ENCODE measurements at regions not wholly inside any gene's neighbourhood (a gene's known extent, or its start where the extent isn't known, plus 50 kb on each side); places are given as distances from the start of the nearest gene placed in this dataset.

- Mint-ChIP-seq H3K9me3 (no peaks in the 10 kb centered on the region), H3K27ac (no peak overlapping the region), H3K4me3 (no peak overlapping the region), H3K36me3 (ENCODE audit: low read depth) (no peaks in the 10 kb centered on the region), H3K27me3 (ENCODE audit: insufficient read depth) (no peaks in the 10 kb centered on the region), H3K4me1 (ENCODE audit: low read depth) (peaks cover 23% of the 10 kb centered on the region)
- TF ChIP-seq CTCF (IDR thresholded peaks at IDR 0.05), result no peak
- DNase-seq, result no peak
These were observed 98.4 kb downstream of the ALDH8A1 start for GRCh38 chr6:134851548-134851947.

GRCh38 chr6:134850721-134851305, 99.1 kb downstream of the ALDH8A1 start:
- no peak for TF ChIP-seq CTCF (IDR thresholded peaks at IDR 0.05)
- Mint-ChIP-seq H3K4me3 (no peak overlapping the region), H3K9me3 (no peaks in the 10 kb centered on the region), H3K27me3 (ENCODE audit: insufficient read depth) (no peaks in the 10 kb centered on the region), H3K27ac (no peak overlapping the region), H3K4me1 (ENCODE audit: low read depth) (peaks cover 28% of the 10 kb centered on the region), H3K36me3 (ENCODE audit: low read depth) (no peaks in the 10 kb centered on the region)
- no peak for DNase-seq

GRCh38 chr6:134849920-134850447, 99.9 kb downstream of the ALDH8A1 start:
- Mint-ChIP-seq H3K9me3 (no peaks in the 10 kb centered on the region), H3K4me1 (ENCODE audit: low read depth) (peaks cover 33% of the 10 kb centered on the region), H3K4me3 (no peak overlapping the region), H3K27ac (no peak overlapping the region), H3K36me3 (ENCODE audit: low read depth) (no peaks in the 10 kb centered on the region), H3K27me3 (ENCODE audit: insufficient read depth) (no peaks in the 10 kb centered on the region)
- no peak for TF ChIP-seq CTCF (IDR thresholded peaks at IDR 0.05)
- no peak for DNase-seq

- no peaks in the 10 kb centered on the region; the same call in 1 of the 2 replicates for H3K27me3 Mint-ChIP-seq (ENCODE audit: insufficient read depth)
- no peaks in the 10 kb centered on the region for H3K36me3 Mint-ChIP-seq (ENCODE audit: low read depth)
- no peak overlapping the region for H3K27ac Mint-ChIP-seq
- TF ChIP-seq CTCF (IDR thresholded peaks at IDR 0.05), result no peak
- peaks cover 15% of the 10 kb centered on the region for H3K4me1 Mint-ChIP-seq (ENCODE audit: low read depth)
- H3K4me3 Mint-ChIP-seq, result no peak overlapping the region
- DNase-seq, result no peak
- no peaks in the 10 kb centered on the region for H3K9me3 Mint-ChIP-seq
These were observed 101.8 kb downstream of the ALDH8A1 start for GRCh38 chr6:134848076-134848475.

- H3K4me1 Mint-ChIP-seq (ENCODE audit: low read depth), result peaks cover 10% of the 10 kb centered on the region
- no peak overlapping the region for H3K4me3 Mint-ChIP-seq
- no peak for DNase-seq
- H3K36me3 Mint-ChIP-seq (ENCODE audit: low read depth), result no peaks in the 10 kb centered on the region
- TF ChIP-seq CTCF (IDR thresholded peaks at IDR 0.05), result no peak
- no peak overlapping the region for H3K27ac Mint-ChIP-seq
- peaks cover 3% of the 10 kb centered on the region; the same call in 1 of the 2 replicates for H3K27me3 Mint-ChIP-seq (ENCODE audit: insufficient read depth)
- H3K9me3 Mint-ChIP-seq, result no peaks in the 10 kb centered on the region
These were observed 103.0 kb downstream of the ALDH8A1 start for GRCh38 chr6:134846865-134847264.

Data from HFFc6 (cell line).